Spleen (tissue), 11 donors: ENCODE measurements at regions not wholly inside any gene's neighbourhood (a gene's known extent, or its start where the extent isn't known, plus 50 kb on each side); places are given as distances from the start of the nearest gene placed in this dataset.

Source experiments
- DNase-seq: peaks from one replicate; pipeline ENCODE4 v3.0.0-alpha.2; 2020
- H3K27ac ChIP-seq, 8 donors: fragments of 200-600 bp; sonication (generic) in 7 of 8; 1 replicate in 4 of 8; 2 replicates in 4 of 8; pipeline versions ENCODE4 v1.5.0 to v1.8.0; 2016 to 2021; ENCODE audit warnings: inconsistent platforms in 4 of 8, mild to moderate bottlenecking in 4 of 8, moderate library complexity in 1 of 8
- H3K27me3 ChIP-seq, 7 donors: fragments of 200-600 bp; sonication (generic) in 6 of 7; replicated peaks in 1 of 7; 1 replicate in 4 of 7; 2 replicates in 3 of 7; pipeline versions ENCODE4 v1.5.0 to v1.8.0; 2016 to 2021; ENCODE audit warnings: inconsistent platforms in 3 of 7, mild to moderate bottlenecking in 1 of 7
- H3K36me3 ChIP-seq, 6 donors: fragments of 200-600 bp; sonication (generic) in 5 of 6; 1 replicate in 4 of 6; 2 replicates in 2 of 6; pipeline versions ENCODE4 v1.5.0 to v1.8.0; 2016 to 2021; ENCODE audit warnings: inconsistent platforms in 2 of 6
- H3K4me1 ChIP-seq, 6 donors: fragments of 200-600 bp; sonication (generic) in 5 of 6; 1 replicate in 3 of 6; 2 replicates in 3 of 6; pipeline versions ENCODE4 v1.5.0 to v1.8.0; 2016 to 2021; ENCODE audit warnings: inconsistent platforms in 3 of 6
- H3K4me3 ChIP-seq, 8 donors: fragments of 200-600 bp; sonication (generic) in 7 of 8; 1 replicate in 4 of 8; 2 replicates in 4 of 8; pipeline versions ENCODE4 v1.5.0 to v1.8.0; 2016 to 2021; ENCODE audit warnings: inconsistent platforms in 4 of 8, mild to moderate bottlenecking in 4 of 8, moderate library complexity in 2 of 8
- H3K9me3 ChIP-seq, 8 donors: fragments of 200-600 bp; sonication (generic) in 7 of 8; 1 replicate in 4 of 8; 2 replicates in 4 of 8; pipeline versions ENCODE4 v1.5.0 to v1.8.0; 2016 to 2021; ENCODE audit warnings: inconsistent platforms in 4 of 8
- POLR2A ChIP-seq, 3 donors: fragments of 450-650 bp; IDR thresholded peaks; one replicate each; pipeline ENCODE4 v1.5.1; 2017; ENCODE audit warnings: antibody characterized with exemption in 3 of 3, mild to moderate bottlenecking in 1 of 3
- POLR2AphosphoS5 ChIP-seq, 3 donors: sonication (generic); formaldehyde crosslinking; IDR thresholded peaks; one replicate each; pipeline ENCODE4 v1.5.1; 2017; ENCODE audit warnings: antibody characterized with exemption in 3 of 3
- WGBS, 5 donors: extraction: QIAGEN DNeasy Blood & Tissue Kit in 3 of 5; methylation state at CpG; one replicate each; pipeline versions ENCODE4 v1.1.5 to v1.1.7; 2013 to 2018; 5-methylcytosine and 5-hydroxymethylcytosine counted together
- intact Hi-C: fragments of 100-400 bp; cut with DNase I; formaldehyde crosslinking; loops from one replicate; pipeline ENCODE4 v1.15.0; 2023; ENCODE audit warnings: low total_unique reads
- TF ChIP-seq, protein P1 (sequence below), 11 experiments: fragments of 200-600 bp in 7 of 11; fragments of 450-650 bp in 4 of 11; sonication (generic) in 4 of 11; IDR thresholded peaks in 8 of 11; conservative IDR thresholded peaks in 3 of 11; 1 replicate in 7 of 11; 2 replicates in 4 of 11; pipeline versions ENCODE4 v1.4.0 to v1.8.0; 2016 to 2021; ENCODE audit warnings: antibody characterized with exemption in 11 of 11, inconsistent platforms in 4 of 11, mild to moderate bottlenecking in 1 of 11
- donor health status: healthy with polysubstance abuse.
- donor health status: DM: no; HTN: no; CAD: no; lungs with moderate emphysema.
- donor health status: DM: no; HTN: no; CAD: no.
- donor health status: Bipolar disorder and iron deficiency.
- donor health status: healthy.
- donor health status: DM: no; HTN: no; CAD: no.
- donor health status: DM: yes; HTN: yes; CAD: no.

DNA sequence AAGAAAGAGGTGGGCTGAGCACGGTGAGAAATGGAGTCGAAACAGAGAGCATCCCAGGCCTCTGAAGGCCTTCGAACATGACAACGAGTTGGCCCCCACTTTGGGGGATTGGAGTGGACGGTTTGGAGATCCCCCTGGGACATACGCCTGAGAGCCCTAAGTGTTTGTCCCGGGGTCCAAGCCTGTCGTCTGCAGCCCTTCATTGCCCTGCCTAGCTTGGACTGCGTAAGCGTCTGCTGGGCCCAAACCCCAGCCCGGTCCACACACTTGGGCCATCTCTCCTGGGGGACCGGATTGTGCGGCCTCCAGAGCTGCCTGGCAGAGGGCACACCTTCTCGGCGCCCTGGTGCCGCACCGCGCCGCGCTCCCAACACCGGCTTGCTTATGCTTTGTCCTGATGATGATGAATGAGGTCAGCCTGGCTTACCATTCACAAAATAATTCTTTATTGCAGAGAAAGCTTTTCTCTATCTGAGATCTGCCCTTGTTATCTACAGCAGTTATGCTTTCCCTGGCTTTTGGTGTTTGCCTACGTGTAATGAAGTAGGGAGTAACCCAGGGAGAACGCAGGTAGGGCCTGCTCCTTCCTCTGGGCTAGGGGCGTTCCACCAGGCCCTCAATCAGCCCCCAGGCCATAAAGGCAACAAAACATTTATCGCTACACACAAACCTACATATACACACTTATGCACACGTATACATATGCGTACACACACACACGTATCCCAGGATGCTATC is 85.9 kb upstream of the PPARA start:
- 81 to 90% (median 87%) methylated on average over 28 of the region's 28 CpGs for WGBS, 5 donors
- peak in 2 of 3 donors; percentile 30 to 43 for TF ChIP-seq POLR2AphosphoS5 (IDR thresholded peaks at IDR 0.05)
- TF ChIP-seq, protein P1, sequence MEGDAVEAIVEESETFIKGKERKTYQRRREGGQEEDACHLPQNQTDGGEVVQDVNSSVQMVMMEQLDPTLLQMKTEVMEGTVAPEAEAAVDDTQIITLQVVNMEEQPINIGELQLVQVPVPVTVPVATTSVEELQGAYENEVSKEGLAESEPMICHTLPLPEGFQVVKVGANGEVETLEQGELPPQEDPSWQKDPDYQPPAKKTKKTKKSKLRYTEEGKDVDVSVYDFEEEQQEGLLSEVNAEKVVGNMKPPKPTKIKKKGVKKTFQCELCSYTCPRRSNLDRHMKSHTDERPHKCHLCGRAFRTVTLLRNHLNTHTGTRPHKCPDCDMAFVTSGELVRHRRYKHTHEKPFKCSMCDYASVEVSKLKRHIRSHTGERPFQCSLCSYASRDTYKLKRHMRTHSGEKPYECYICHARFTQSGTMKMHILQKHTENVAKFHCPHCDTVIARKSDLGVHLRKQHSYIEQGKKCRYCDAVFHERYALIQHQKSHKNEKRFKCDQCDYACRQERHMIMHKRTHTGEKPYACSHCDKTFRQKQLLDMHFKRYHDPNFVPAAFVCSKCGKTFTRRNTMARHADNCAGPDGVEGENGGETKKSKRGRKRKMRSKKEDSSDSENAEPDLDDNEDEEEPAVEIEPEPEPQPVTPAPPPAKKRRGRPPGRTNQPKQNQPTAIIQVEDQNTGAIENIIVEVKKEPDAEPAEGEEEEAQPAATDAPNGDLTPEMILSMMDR (IDR thresholded peaks at IDR 0.05 in 8 of 11, conservative IDR thresholded peaks at IDR 0.05 in 3 of 11): no peak
- DNase-seq: peak; percentile 70
- Histone ChIP-seq H3K9me3 (no peaks in the 10 kb centered on the region), H3K36me3 (peaks cover 0 to 22% (median 0%) of the 10 kb centered on the region in 6 donors), H3K27ac (peak overlapping the region; percentile 84 to 99 (median 98)), H3K4me1 (peaks cover 2 to 100% (median 87%) of the 10 kb centered on the region in 6 donors), H3K27me3 (no peaks in the 10 kb centered on the region), H3K4me3 (peak overlapping the region in 2 of 8 donors; percentile 2 to 5)
- intact Hi-C loops: no loop called here

DNA sequence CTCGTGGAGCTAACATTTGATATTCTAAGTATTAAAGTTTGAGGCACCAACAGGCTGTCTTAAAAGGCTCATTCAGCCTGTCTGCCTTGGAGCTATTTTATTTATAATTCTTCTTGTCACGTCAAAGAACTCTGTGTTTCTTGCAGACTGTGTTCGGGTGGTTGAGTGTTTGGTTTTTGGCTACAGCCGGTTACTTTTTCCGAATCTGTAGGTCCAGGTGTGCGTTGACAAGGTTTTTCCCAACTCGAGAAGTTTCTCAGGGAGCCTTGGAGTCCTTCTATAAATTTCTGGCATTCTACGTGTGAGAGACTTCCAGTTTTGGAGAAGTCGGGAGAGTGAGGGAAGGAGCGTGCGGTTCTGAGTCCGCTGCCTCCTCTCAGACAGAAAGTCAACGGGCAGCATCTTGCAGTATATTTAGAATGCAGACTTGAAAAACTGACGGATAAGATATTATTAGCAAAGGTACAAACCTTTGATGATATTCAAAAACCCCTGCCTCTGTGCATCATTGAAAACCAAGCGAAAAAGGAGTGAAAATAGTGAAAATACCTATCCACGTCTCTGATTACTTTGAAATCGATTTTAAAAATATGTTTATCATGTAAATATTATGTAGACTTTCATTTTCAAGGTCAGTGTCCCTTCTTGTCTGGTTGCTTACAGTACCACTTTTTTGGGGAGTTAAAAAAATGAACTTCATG is 85.2 kb upstream of the PPARA start:
- 48 to 80% (median 66%) methylated on average over 17 of the region's 17 CpGs for WGBS, 5 donors

DNA sequence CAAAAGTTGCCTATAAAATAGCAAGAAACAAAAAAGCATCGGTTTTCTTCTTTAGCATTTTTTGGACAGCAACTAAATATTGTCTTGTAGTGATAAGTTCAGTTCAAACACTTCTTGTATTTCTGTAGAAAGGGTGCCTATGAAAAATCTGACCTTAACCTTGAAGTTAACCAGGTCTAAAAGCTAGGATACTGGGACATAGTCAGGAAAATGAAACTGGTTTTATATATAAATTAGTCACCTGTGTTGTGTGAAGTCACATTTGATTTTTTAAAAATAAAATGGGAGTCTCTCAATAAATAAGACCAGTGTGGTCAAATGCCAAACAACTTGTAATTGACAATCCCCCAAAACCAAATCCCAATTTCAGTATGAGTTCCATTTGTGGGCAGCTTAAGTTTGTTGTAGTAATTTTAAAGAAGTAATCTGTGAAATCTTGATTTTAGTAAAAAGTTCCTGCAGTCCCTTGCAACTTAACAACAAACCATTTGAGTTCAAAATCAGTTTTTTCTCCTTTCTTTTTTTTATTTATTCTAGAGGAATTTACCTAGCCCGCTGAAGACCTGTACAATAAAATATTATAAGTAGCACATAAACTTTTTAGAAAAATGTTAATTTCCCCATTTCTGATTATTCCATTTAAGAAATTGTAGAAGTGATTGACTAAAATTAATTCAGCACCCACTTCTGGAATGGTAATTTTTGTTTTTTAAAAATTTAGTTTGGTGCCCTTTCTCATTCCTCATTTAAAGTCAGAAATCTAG is 84.5 kb upstream of the PPARA start:
- no peak for TF ChIP-seq POLR2AphosphoS5 (IDR thresholded peaks at IDR 0.05)
- TF ChIP-seq POLR2A (IDR thresholded peaks at IDR 0.05): no peak
- TF ChIP-seq, protein P1 (IDR thresholded peaks at IDR 0.05 in 8 of 11, conservative IDR thresholded peaks at IDR 0.05 in 3 of 11): no peak
- H3K27me3 ChIP-seq: peaks cover 0 to 3% (median 0%) of the 10 kb centered on the region in 7 donors
- peaks cover 0 to 22% (median 0%) of the 10 kb centered on the region in 6 donors for H3K36me3 ChIP-seq
- intact Hi-C loops: no loop called here
- peak overlapping the region; percentile 84 to 99 (median 98) for H3K27ac ChIP-seq
- 68 to 82% (median 76%) methylated on average over 2 of the region's 2 CpGs for WGBS, 5 donors
- H3K4me1 ChIP-seq: peaks cover 2 to 98% (median 87%) of the 10 kb centered on the region in 6 donors
- peak overlapping the region in 1 of 8 donors; percentile 11 for H3K4me3 ChIP-seq
- no peaks in the 10 kb centered on the region for H3K9me3 ChIP-seq
- DNase-seq: no peak

More for the DNA sequence above, 85.2 kb upstream of the PPARA start:
- Histone ChIP-seq H3K36me3 (peaks cover 0 to 22% (median 0%) of the 10 kb centered on the region in 6 donors), H3K27ac (peak overlapping the region; percentile 84 to 99 (median 98)), H3K4me3 (peak overlapping the region in 3 of 8 donors; percentile 2 to 21 (median 5)), H3K4me1 (peaks cover 2 to 100% (median 87%) of the 10 kb centered on the region in 6 donors), H3K27me3 (peaks cover 0 to 1% (median 0%) of the 10 kb centered on the region in 7 donors), H3K9me3 (no peaks in the 10 kb centered on the region)
- no peak for DNase-seq
- intact Hi-C loops: no loop called here
- TF ChIP-seq POLR2A (IDR thresholded peaks at IDR 0.05): no peak
- TF ChIP-seq, protein P1 (IDR thresholded peaks at IDR 0.05 in 8 of 11, conservative IDR thresholded peaks at IDR 0.05 in 3 of 11): no peak
- TF ChIP-seq POLR2AphosphoS5 (IDR thresholded peaks at IDR 0.05): no peak
